22Rv1 (cell line): ENCODE measurements at regions not wholly inside any gene's neighbourhood (a gene's known extent, or its start where the extent isn't known, plus 50 kb on each side); places are given as distances from the start of the nearest gene placed in this dataset.

ENCODE experiments used
- H3K27ac ChIP-seq: fragments of 450-650 bp; 2 replicates; pipeline ENCODE4 v1.5.1; 2017
- ZFX ChIP-seq: fragments of 450-650 bp; IDR thresholded peaks from 2 replicates; pipeline ENCODE4 v1.6.1; 2017; ENCODE audit warnings: antibody characterized with exemption, borderline replicate concordance
- TF ChIP-seq, protein P1 (sequence below): fragments of 450-650 bp; IDR thresholded peaks from 2 replicates; pipeline ENCODE4 v1.5.1; 2017; ENCODE audit warnings: mild to moderate bottlenecking

DNA sequence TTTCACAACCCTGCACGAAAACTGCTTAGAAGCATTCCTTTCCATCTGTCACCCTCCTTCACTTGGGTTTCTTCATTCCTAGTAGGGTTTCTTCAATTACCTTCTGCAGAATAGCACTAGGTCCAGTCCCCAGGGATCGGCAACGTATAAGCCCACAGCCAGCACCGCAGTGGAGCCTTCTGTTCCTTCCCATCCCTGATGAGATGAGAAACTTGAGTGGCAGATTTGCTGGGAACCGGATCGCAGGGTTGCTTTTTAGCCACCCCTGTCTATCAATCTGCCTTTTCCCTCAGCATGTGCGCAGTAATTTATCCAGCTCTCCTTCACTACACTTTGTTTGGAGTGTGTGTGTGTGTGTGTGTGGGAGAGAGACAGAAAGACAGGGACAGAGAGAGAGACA lies 94.2 kb downstream of the CD8B2 start:
- TF ChIP-seq ZFX = no peak
- TF ChIP-seq, protein P1, sequence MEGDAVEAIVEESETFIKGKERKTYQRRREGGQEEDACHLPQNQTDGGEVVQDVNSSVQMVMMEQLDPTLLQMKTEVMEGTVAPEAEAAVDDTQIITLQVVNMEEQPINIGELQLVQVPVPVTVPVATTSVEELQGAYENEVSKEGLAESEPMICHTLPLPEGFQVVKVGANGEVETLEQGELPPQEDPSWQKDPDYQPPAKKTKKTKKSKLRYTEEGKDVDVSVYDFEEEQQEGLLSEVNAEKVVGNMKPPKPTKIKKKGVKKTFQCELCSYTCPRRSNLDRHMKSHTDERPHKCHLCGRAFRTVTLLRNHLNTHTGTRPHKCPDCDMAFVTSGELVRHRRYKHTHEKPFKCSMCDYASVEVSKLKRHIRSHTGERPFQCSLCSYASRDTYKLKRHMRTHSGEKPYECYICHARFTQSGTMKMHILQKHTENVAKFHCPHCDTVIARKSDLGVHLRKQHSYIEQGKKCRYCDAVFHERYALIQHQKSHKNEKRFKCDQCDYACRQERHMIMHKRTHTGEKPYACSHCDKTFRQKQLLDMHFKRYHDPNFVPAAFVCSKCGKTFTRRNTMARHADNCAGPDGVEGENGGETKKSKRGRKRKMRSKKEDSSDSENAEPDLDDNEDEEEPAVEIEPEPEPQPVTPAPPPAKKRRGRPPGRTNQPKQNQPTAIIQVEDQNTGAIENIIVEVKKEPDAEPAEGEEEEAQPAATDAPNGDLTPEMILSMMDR = no peak
- H3K27ac ChIP-seq = no peak overlapping the region

DNA sequence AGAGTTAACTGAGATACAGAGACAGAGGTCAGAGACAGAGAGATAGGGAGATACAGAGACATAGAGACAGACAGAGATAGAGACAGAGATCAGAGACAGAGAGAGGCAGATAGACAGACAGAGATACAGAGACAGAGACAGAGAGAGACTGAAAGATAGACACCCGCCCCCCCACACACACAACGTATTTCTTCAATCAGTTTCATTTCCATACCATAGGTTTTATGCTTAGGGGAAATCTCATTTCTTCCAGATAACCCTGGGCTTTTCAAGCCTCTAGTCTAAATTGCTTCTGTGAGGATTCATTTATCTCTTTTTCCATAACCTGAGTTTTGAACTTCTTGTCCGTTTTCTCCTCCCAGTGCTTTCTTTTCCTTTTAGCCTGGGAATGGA lies 94.6 kb downstream of the CD8B2 start:
- H3K27ac ChIP-seq = no peak overlapping the region
- no peak for TF ChIP-seq ZFX
- TF ChIP-seq, protein P1 = no peak

DNA sequence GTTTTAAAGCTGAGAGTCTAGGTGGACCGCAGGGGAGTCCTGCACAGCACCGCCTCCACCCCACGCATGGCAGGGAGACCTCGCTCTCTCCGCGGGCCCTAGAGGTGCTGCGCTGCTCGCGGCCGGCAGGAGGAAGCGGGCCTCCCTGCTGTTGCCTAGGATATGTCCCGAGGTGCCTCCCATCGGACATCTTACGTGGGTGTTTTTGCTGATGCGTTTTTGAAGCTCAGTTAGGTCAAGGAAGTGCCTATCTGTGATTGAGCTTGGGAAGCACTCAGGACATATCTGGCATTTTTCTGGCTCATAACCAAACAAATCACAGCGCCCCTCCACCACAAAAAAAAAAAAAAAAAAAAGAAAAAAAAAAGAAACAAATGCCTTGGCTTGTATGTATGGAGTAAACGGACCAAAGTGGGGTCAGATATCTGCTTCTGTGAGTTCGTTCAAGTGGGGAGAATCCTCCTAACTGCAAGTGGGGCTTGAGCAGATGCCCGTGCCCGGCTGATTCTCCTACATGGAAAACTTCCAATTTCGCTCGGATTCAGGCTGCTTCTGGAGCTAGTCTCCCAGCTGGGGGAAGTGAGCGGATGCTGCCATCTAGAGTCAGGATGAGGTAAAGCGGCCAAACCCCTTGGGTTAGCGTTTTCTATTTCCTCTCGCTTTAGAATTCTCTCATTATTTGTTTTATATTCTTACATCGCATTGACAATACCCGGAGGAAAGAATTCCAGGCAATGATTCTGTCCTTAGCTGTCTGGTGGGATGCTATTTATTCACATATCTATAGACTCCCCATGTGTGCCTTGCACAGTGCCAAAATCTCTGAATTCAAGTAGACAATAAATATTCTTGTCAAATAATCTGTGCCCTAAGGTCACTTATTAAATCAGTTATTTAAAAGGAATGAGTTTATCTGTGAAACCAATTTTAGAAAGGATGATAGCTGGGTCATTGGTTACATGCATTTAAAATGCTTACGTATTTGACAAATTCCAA lies 95.3 kb downstream of the CD8B2 start:
- TF ChIP-seq, protein P1 = peak; percentile 90
- TF ChIP-seq ZFX = no peak
- no peak overlapping the region for H3K27ac ChIP-seq

DNA sequence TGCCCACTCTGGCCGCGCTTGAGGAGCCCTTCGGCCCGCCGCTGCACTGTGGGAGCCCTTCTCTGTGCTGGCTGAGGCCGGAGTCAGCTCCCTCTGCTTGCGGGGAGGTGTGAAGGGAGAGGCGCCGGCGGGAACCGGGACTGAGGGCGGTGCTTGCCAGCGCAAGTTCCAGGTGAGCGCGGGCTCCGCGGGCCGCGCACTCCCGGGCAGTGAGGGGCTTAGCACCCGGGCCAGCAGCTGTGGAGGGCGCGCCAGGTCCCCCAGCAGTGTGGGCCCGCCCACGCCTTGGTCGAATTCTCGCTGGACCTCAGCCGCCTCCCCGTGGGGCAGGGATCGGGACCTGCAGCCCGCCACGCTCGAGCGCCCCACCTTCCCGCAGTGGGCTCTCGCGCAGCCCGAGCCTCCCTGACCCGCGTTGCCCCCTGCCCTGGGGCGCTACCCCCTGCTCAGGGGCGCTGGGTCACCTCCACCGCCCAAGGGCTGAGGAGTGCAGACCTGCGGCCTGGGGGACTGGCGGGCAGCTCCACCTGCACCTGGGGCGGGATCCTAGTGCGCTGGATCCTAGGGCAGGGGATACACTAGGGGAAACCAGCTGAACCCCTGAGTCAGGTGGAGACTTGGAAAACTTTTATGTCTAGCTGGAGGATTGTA lies 97.3 kb downstream of the CD8B2 start:
- TF ChIP-seq, protein P1 = no peak
- TF ChIP-seq ZFX = no peak
- H3K27ac ChIP-seq = no peak overlapping the region

DNA sequence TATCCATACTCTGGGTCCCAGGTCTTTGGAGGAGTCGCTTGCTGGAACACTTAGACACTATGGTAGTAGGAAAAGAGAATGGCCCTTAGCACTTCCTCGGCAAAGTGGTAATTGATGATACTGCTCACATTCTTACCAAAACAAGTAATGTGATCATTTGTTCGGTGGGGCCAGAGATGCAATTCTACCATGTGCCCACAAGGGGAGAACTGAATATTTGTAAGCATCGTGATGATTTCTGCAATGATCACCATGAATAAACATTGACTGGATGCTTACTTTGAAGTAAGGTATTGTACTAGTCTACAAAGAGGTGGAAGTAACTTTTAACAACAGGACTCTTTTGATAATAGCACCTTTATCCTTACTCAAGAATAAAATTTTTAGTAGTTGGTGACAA lies 109.7 kb downstream of the CD8B2 start:
- H3K27ac ChIP-seq = no peak overlapping the region
- TF ChIP-seq, protein P1 = peak; percentile 47
- TF ChIP-seq ZFX = no peak

DNA sequence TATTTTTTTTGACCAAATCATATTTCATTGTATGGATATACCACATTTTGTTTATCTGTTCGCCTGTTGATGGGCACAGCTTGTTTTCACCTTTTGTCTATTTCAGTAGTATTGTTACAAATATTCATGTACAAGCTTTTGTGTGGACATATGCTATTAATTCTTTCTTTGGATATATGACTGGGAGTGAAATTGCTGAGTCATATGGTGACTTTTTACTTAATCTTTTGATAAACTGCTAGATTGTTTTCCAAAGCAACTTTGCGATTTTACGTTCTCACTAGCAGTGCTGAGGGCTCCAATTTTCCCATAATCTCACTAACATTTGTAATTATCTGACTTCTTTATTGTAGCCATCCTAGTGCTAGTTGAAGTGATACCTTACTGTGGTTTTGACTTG lies 112.4 kb downstream of the CD8B2 start:
- TF ChIP-seq, protein P1 = no peak
- TF ChIP-seq ZFX = no peak
- no peak overlapping the region for H3K27ac ChIP-seq

DNA sequence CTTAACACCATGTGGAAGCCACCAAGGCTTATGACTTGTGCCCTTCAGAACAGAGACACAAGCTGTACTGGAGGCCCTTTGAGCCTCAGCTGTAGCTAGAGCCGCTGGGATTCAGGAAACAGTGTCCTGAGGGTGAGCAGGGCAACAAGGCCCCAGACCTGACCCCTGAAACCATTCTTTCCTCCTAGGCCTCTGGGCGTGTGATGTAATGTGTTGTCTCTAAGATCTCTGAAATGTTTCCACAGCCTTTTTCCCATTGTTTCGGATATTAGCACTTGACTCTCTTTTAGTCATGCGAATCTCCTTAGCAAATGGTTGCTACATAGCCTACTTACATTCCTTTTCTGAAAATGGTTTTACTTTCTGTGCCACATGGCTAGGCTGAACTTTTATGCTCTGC lies 114.9 kb downstream of the CD8B2 start:
- TF ChIP-seq, protein P1 = no peak
- no peak for TF ChIP-seq ZFX
- H3K27ac ChIP-seq = no peak overlapping the region
